Tibial nerve (tissue), 4 donors: ENCODE measurements at regions not wholly inside any gene's neighbourhood (a gene's known extent, or its start where the extent isn't known, plus 50 kb on each side); places are given as distances from the start of the nearest gene placed in this dataset.
A peak's percentile ranks its signal among the peaks of the same experiment; 100 is the strongest.

Experiments
- DNase-seq, 2 donors: peaks; one replicate each; pipeline ENCODE4 v3.0.0-alpha.2; 2019; ENCODE audit warnings: low spot score in 2 of 2
- H3K27ac ChIP-seq, 4 donors: fragments of 200-600 bp; sonication (generic) in 3 of 4; one replicate each; pipeline ENCODE4 v1.5.1; 2017 to 2019; ENCODE audit warnings: mild to moderate bottlenecking in 1 of 4
- H3K27me3 ChIP-seq, 2 donors: fragments of 200-600 bp; sonication (generic) in 1 of 2; one replicate each; pipeline versions ENCODE4 v1.5.1 to v1.6.0; 2017 to 2019
- H3K36me3 ChIP-seq, 3 donors: fragments of 200-600 bp; sonication (generic); one replicate each; pipeline ENCODE4 v1.5.1; 2018 to 2019
- H3K4me1 ChIP-seq, 4 donors: fragments of 200-600 bp; sonication (generic) in 3 of 4; one replicate each; pipeline ENCODE4 v1.5.1; 2017 to 2019
- H3K4me3 ChIP-seq, 4 donors: fragments of 200-600 bp; sonication (generic) in 3 of 4; one replicate each; pipeline ENCODE4 v1.5.1; 2017 to 2019; ENCODE audit warnings: mild to moderate bottlenecking in 1 of 4, moderate library complexity in 1 of 4
- H3K9me3 ChIP-seq, 4 donors: fragments of 200-600 bp; sonication (generic) in 3 of 4; one replicate each; pipeline ENCODE4 v1.5.1; 2017 to 2019
- EP300 ChIP-seq, 2 donors: sonication (generic); formaldehyde crosslinking; IDR thresholded peaks; one replicate each; pipeline ENCODE4 v1.6.1; 2017; ENCODE audit warnings: antibody characterized with exemption in 2 of 2, mild to moderate bottlenecking in 1 of 2
- POLR2A ChIP-seq, 2 donors: fragments of 450-650 bp; IDR thresholded peaks; one replicate each; pipeline ENCODE4 v1.6.1; 2017; ENCODE audit warnings: antibody characterized with exemption in 2 of 2, mild to moderate bottlenecking in 2 of 2, moderate library complexity in 2 of 2
- WGBS, 2 donors: methylation state at CpG; one replicate each; pipeline ENCODE4 v1.1.5; 2018; 5-methylcytosine and 5-hydroxymethylcytosine counted together
- TF ChIP-seq, protein P1 (sequence below), 5 experiments: fragments of 200-600 bp in 3 of 5; fragments of 450-650 bp in 2 of 5; sonication (generic) in 3 of 5; IDR thresholded peaks; one replicate each; pipeline ENCODE4 v1.5.1; 2016 to 2019; ENCODE audit warnings: antibody characterized with exemption in 5 of 5, mild to moderate bottlenecking in 3 of 5, moderate library complexity in 2 of 5

DNA sequence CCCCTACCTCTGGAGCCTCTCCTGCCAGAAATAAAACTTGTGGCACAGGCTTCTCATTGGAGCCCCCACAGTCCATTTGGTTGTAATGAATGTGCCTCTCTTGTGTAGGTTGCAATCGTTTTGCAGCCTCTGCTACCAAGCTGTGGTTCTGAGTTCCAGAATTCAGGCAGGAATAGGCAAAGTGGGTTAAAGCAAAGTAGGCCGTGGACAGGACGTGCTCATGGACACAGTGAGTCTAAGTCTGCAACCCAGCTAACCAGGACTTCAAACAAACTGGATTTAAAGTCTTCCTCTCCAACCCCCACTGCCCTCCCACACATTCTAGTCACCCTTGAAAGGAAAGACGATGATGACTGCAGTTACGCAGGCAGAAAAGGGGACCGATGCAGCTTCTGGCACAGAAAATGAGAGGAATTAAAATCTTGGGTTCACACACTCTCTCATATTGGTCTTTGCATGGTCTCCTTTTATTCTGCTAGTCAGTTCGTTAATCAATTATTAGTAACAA, 260.0 kb downstream of the PIK3R1 start:
- no peaks in the 10 kb centered on the region for H3K36me3 ChIP-seq
- no peaks in the 10 kb centered on the region for H3K27me3 ChIP-seq
- TF ChIP-seq EP300 (IDR thresholded peaks at IDR 0.05) = no peak
- TF ChIP-seq, protein P1, sequence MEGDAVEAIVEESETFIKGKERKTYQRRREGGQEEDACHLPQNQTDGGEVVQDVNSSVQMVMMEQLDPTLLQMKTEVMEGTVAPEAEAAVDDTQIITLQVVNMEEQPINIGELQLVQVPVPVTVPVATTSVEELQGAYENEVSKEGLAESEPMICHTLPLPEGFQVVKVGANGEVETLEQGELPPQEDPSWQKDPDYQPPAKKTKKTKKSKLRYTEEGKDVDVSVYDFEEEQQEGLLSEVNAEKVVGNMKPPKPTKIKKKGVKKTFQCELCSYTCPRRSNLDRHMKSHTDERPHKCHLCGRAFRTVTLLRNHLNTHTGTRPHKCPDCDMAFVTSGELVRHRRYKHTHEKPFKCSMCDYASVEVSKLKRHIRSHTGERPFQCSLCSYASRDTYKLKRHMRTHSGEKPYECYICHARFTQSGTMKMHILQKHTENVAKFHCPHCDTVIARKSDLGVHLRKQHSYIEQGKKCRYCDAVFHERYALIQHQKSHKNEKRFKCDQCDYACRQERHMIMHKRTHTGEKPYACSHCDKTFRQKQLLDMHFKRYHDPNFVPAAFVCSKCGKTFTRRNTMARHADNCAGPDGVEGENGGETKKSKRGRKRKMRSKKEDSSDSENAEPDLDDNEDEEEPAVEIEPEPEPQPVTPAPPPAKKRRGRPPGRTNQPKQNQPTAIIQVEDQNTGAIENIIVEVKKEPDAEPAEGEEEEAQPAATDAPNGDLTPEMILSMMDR (IDR thresholded peaks at IDR 0.05) = no peak
- TF ChIP-seq POLR2A (IDR thresholded peaks at IDR 0.05) = no peak
- peaks cover 0 to 27% (median 4%) of the 10 kb centered on the region in 4 donors for H3K4me1 ChIP-seq
- H3K4me3 ChIP-seq = no peak overlapping the region
- no peaks in the 10 kb centered on the region for H3K9me3 ChIP-seq
- WGBS, 2 donors = 86 to 88% methylated on average over 7 of the region's 7 CpGs
- DNase-seq = no peak
- no peak overlapping the region for H3K27ac ChIP-seq

DNA sequence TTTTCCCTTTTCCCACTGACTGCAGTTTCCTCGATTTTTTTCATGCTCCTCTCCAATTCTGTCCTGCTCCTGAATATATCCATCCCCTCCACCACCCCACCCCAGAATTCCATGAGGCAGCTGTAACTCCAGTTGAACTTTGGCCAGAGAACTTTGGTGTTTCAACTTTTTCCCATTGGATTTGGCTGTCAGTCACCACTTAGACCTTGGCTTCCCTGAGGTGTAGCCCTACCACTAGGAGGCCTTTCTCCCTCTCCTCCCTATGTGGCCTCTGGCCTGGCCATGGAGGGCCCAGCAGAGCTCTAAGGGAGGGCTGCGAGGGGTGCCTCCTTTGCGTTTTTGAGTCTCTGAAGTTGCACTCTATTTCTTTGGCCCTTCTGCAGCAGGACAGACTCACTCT, 261.3 kb downstream of the PIK3R1 start:
- Histone ChIP-seq H3K4me1 (peaks cover 0 to 27% (median 4%) of the 10 kb centered on the region in 4 donors), H3K4me3 (no peak overlapping the region), H3K36me3 (no peaks in the 10 kb centered on the region), H3K27ac (no peak overlapping the region), H3K9me3 (no peaks in the 10 kb centered on the region), H3K27me3 (no peaks in the 10 kb centered on the region)
- 75 to 77% methylated on average over 3 of the region's 3 CpGs for WGBS, 2 donors
- DNase-seq = no peak
- TF ChIP-seq, protein P1 (IDR thresholded peaks at IDR 0.05) = no peak
- no peak for TF ChIP-seq EP300 (IDR thresholded peaks at IDR 0.05)
- TF ChIP-seq POLR2A (IDR thresholded peaks at IDR 0.05) = no peak

- peak in 1 of 2 donors; percentile 11 for DNase-seq
- peak overlapping the region in 2 of 4 donors; percentile 55 to 77 for H3K27ac ChIP-seq
Measured at GRCh38 chr5:68478301-68479095, 262.9 kb downstream of the PIK3R1 start.

GRCh38 chr5:68479524-68479923, 264.0 kb downstream of the PIK3R1 start:
- DNase-seq = no peak
- 54 to 65% methylated on average over 2 of the region's 2 CpGs for WGBS, 2 donors
- no peak overlapping the region for H3K27ac ChIP-seq

More at GRCh38 chr5:68478301-68479095, 262.9 kb downstream of the PIK3R1 start:
- Histone ChIP-seq H3K9me3 (no peaks in the 10 kb centered on the region), H3K36me3 (no peaks in the 10 kb centered on the region), H3K4me1 (peaks cover 0 to 27% (median 4%) of the 10 kb centered on the region in 4 donors), H3K27me3 (no peaks in the 10 kb centered on the region), H3K4me3 (no peak overlapping the region)
- WGBS, 2 donors = 44 to 52% methylated on average over 2 of the region's 2 CpGs
- TF ChIP-seq POLR2A (IDR thresholded peaks at IDR 0.05) = no peak
- TF ChIP-seq EP300 (IDR thresholded peaks at IDR 0.05) = no peak
- TF ChIP-seq, protein P1 (IDR thresholded peaks at IDR 0.05) = no peak

More at GRCh38 chr5:68479524-68479923, 264.0 kb downstream of the PIK3R1 start:
- Histone ChIP-seq H3K27me3 (no peaks in the 10 kb centered on the region), H3K4me1 (peaks cover 0 to 27% (median 4%) of the 10 kb centered on the region in 4 donors), H3K9me3 (no peaks in the 10 kb centered on the region), H3K36me3 (no peaks in the 10 kb centered on the region), H3K4me3 (no peak overlapping the region)
- TF ChIP-seq, protein P1 (IDR thresholded peaks at IDR 0.05) = no peak
- TF ChIP-seq EP300 (IDR thresholded peaks at IDR 0.05) = no peak
- no peak for TF ChIP-seq POLR2A (IDR thresholded peaks at IDR 0.05)
